HEK293 (cell line): ENCODE measurements at regions not wholly inside any gene's neighbourhood (a gene's known extent, or its start where the extent isn't known, plus 50 kb on each side); places are given as distances from the start of the nearest gene placed in this dataset.
A peak's percentile ranks its signal among the peaks of the same experiment; 100 is the strongest.

Experiments
- CTCF ChIA-PET: fragments of 350-600 bp; formaldehyde crosslinking; extraction: SDS; loops from one replicate; lab custom pipeline; 2021; ENCODE audit warnings: antibody characterized with exemption; lab: Yijun Ruan, JAX
- POLR2A ChIA-PET: fragments of 300-600 bp; formaldehyde crosslinking; extraction: SDS; loops from one replicate; lab custom pipeline; 2020; ENCODE audit warnings: antibody characterized with exemption, inconsistent platforms; lab: Yijun Ruan, JAX
- H3K27ac ChIP-seq: fragments of 200-500 bp; sonication (Bioruptor generic); 2 replicates; pipeline ENCODE4 v1.5.1; 2014; ENCODE audit warnings: low read depth, low read length, control low read depth, inconsistent platforms; ENCODE audit errors: extremely low read depth
- H3K36me3 ChIP-seq, 2 experiments: fragments of 200-500 bp in 1 of 2; sonication (Bioruptor generic) in 1 of 2; 1 replicate in 1 of 2; 2 replicates in 1 of 2; pipeline ENCODE4 v1.5.1; 2014 to 2017; ENCODE audit warnings: inconsistent platforms in 2 of 2, low read length in 2 of 2; ENCODE audit not compliant: control insufficient read depth in 2 of 2, insufficient read depth in 1 of 2
- H3K4me1 ChIP-seq: fragments of 200-500 bp; sonication (Bioruptor generic); 2 replicates; pipeline ENCODE4 v1.5.1; 2014; ENCODE audit warnings: mild to moderate bottlenecking, low read length, inconsistent platforms; ENCODE audit not compliant: control insufficient read depth, insufficient read depth
- H3K4me3 ChIP-seq: 2 replicates; pipeline ENCODE4 v1.5.1; 2011; ENCODE audit warnings: low read depth, mild to moderate bottlenecking, control low read depth, low read length, moderate library complexity
- H3K9me3 ChIP-seq: fragments of 200-500 bp; sonication (Bioruptor generic); 2 replicates; pipeline ENCODE4 v1.5.1; 2014; ENCODE audit warnings: low read depth, low read length, inconsistent platforms; ENCODE audit not compliant: control insufficient read depth, insufficient read depth
- EGR2 ChIP-seq: fragments of 450-650 bp; formaldehyde crosslinking; IDR thresholded peaks from 2 replicates; pipeline ENCODE4 v1.5.1; 2016; ENCODE audit warnings: low read depth, missing biosample characterization, missing genetic modification characterization
- HOXD13 ChIP-seq: sonication (generic); formaldehyde crosslinking; IDR thresholded peaks from 2 replicates; pipeline ENCODE4 v1.8.0; 2022; ENCODE audit warnings: missing genetic modification reagents, borderline replicate concordance
- INSM2 ChIP-seq: fragments of 450-650 bp; formaldehyde crosslinking; IDR thresholded peaks from 2 replicates; pipeline ENCODE4 v1.5.1; 2016; ENCODE audit warnings: missing biosample characterization, missing genetic modification characterization
- ZBTB21 ChIP-seq: fragments of 450-650 bp; formaldehyde crosslinking; IDR thresholded peaks from 2 replicates; pipeline ENCODE4 v1.5.1; 2017; ENCODE audit warnings: missing biosample characterization, missing genetic modification characterization
- ZEB2 ChIP-seq: fragments of 450-650 bp; formaldehyde crosslinking; IDR thresholded peaks from 2 replicates; pipeline ENCODE4 v1.5.1; 2016; ENCODE audit warnings: missing biosample characterization, missing genetic modification characterization
- ZFHX2 ChIP-seq: fragments of 450-650 bp; formaldehyde crosslinking; conservative IDR thresholded peaks from 2 replicates; pipeline ENCODE4 v1.5.1; 2016; ENCODE audit warnings: missing biosample characterization, missing genetic modification characterization
- ZFP37 ChIP-seq: fragments of 450-650 bp; formaldehyde crosslinking; IDR thresholded peaks from 2 replicates; pipeline ENCODE4 v1.5.1; 2016; ENCODE audit warnings: missing biosample characterization, missing genetic modification characterization
- ZNF146 ChIP-seq: fragments of 450-650 bp; formaldehyde crosslinking; IDR thresholded peaks from 2 replicates; pipeline ENCODE4 v1.5.1; 2016; ENCODE audit warnings: missing biosample characterization, missing genetic modification characterization
- ZNF19 ChIP-seq: fragments of 450-650 bp; formaldehyde crosslinking; IDR thresholded peaks from 2 replicates; pipeline ENCODE4; 2016; ENCODE audit warnings: missing biosample characterization, missing genetic modification characterization, low read depth
- ZNF518A ChIP-seq: fragments of 450-650 bp; formaldehyde crosslinking; conservative IDR thresholded peaks from 2 replicates; pipeline ENCODE4 v1.5.1; 2016; ENCODE audit warnings: low read depth, missing biosample characterization, missing genetic modification characterization
- ZNF629 ChIP-seq: fragments of 450-650 bp; formaldehyde crosslinking; IDR thresholded peaks from 2 replicates; pipeline ENCODE4 v1.5.1; 2017; ENCODE audit warnings: missing biosample characterization, missing genetic modification characterization
- ZNF777 ChIP-seq: fragments of 450-650 bp; formaldehyde crosslinking; IDR thresholded peaks from 2 replicates; pipeline ENCODE4 v1.5.1; 2017; ENCODE audit warnings: missing biosample characterization, missing genetic modification characterization, borderline replicate concordance
- TF ChIP-seq, protein P1 (sequence below): fragments of 450-650 bp; formaldehyde crosslinking; IDR thresholded peaks from 2 replicates; pipeline ENCODE4 v1.5.1; 2017; ENCODE audit warnings: missing biosample characterization, missing genetic modification characterization

DNA sequence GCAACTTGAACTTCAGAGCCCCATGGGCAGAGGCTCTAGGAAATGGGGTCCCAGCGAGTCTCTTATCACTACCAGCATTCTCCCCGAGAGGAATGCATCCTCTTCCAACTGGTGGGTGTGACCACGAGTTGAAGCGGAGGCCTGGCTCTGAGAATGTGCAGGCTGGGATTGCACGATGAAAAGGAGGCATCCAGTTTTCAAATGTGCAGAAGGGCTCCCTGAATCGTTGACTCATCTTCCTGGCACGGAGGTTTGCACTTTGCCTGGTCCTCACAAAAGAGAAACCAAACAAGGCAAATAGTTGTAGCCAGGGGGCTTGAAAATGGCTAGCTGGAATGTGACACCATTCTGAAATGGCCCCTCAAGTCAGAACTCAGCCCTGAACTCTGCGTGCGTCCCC, 216.7 kb downstream of the GLI2 start (continued):
- TF ChIP-seq HOXD13 (CRISPR knock-in tag) (no peak), ZEB2 (tag by site-specific recombination) (no peak), ZNF19 (tag by site-specific recombination) (no peak), ZNF146 (no peak), ZFP37 (tag by site-specific recombination) (no peak)

DNA sequence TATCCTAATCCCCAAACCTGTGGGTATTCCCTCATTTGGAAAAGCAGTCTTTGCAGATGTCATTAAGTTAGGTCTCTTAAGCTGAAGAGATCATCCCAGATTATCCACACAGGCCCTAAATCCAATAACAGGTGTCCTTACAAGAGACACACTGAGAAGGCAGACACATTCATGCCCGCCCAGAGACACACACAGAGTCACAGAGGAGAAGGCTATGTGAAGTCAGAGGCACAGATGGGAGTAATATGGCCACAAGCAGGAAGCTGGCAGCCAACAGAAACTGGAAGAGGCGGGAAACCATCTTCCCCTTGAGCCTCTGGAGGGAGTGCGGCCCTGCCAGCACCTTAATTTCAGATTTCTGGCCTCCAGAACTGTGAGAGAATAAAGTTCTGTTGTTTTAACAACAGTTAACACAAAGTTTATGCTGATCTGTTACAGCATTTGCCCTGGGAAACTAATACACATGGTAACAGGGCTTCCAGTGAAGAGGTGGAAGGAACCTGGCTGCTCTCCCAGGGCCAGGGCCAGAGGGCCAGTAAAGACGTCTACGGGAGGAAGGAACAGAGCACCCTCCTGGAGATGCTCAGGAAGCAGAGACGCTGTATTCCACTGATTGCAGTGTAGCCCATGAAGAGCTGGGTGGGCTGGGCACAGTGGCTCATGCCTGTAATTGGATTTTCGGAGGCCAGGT, 217.5 kb downstream of the GLI2 start:
- Histone ChIP-seq H3K4me3 (no peak overlapping the region), H3K36me3 (peaks cover 0 to 10% of the 10 kb centered on the region in 2 experiments; a peak in 1 of 3 replicates), H3K27ac (no peak overlapping the region), H3K9me3 (no peaks in the 10 kb centered on the region), H3K4me1 (no peaks in the 10 kb centered on the region)
- no peak for TF ChIP-seq ZNF518A (tag by site-specific recombination)
- no peak for TF ChIP-seq INSM2 (tag by site-specific recombination)
- no peak for TF ChIP-seq ZNF629
- POLR2A ChIA-PET, result no interaction called here
- CTCF ChIA-PET, result no interaction called here

- Histone ChIP-seq H3K36me3 (peaks cover 0 to 10% of the 10 kb centered on the region in 2 experiments; a peak in 1 of 3 replicates), H3K4me3 (no peak overlapping the region), H3K9me3 (no peaks in the 10 kb centered on the region), H3K4me1 (no peaks in the 10 kb centered on the region), H3K27ac (no peak overlapping the region)
- TF ChIP-seq ZFHX2, result peak; percentile 58; the same call in 1 of the 2 replicates
- peak; percentile 44; the same call in 1 of the 2 replicates for TF ChIP-seq EGR2
- TF ChIP-seq, protein P1, sequence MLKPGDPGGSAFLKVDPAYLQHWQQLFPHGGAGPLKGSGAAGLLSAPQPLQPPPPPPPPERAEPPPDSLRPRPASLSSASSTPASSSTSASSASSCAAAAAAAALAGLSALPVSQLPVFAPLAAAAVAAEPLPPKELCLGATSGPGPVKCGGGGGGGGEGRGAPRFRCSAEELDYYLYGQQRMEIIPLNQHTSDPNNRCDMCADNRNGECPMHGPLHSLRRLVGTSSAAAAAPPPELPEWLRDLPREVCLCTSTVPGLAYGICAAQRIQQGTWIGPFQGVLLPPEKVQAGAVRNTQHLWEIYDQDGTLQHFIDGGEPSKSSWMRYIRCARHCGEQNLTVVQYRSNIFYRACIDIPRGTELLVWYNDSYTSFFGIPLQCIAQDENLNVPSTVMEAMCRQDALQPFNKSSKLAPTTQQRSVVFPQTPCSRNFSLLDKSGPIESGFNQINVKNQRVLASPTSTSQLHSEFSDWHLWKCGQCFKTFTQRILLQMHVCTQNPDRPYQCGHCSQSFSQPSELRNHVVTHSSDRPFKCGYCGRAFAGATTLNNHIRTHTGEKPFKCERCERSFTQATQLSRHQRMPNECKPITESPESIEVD (tag by site-specific recombination), result no peak
- no peak for TF ChIP-seq ZNF777 (tag by site-specific recombination)
- TF ChIP-seq ZBTB21 (tag by site-specific recombination), result no peak
- ChIA-PET POLR2A (no interaction called here), CTCF (interaction anchor here (1.1 kb wide), 1 partner anchor 218 kb away, joined by 4 read pairs; the partner anchor contains the start of gene GLI2)
Observed at GRCh38 chr2:120953843-120954584, 218.3 kb downstream of the GLI2 start.
